ENCODE measurements at regions not wholly inside any gene's neighbourhood (a gene's known extent, or its start where the extent isn't known, plus 50 kb on each side); places are given as distances from the start of the nearest gene placed in this dataset.
"Not testable (repeated sequence)": the region's sequence is repeated elsewhere in the genome, so short reads cannot be mapped to it uniquely, and the experiment has no call there.

DNA sequence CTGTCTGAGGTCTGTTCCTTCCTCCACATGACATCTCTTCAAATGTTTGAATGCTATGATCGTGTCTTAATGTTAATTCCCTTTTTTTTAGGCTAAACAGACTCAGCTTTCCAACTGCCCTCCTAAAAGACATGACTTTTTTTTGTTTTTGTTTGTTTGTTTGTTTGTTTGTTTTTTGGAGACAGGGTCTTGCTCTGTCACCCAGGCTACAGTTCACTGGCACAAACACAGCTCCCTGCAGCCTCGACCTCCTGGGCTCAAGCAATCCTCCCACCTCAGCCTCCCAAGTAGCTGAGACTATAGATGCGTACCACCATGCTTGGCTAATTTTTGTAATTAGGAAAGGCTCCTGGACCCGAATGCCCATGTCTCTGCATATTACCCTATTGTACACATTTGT, 176.5 kb downstream of the ABCA8 start:
- DNase-seq: no peak

DNA sequence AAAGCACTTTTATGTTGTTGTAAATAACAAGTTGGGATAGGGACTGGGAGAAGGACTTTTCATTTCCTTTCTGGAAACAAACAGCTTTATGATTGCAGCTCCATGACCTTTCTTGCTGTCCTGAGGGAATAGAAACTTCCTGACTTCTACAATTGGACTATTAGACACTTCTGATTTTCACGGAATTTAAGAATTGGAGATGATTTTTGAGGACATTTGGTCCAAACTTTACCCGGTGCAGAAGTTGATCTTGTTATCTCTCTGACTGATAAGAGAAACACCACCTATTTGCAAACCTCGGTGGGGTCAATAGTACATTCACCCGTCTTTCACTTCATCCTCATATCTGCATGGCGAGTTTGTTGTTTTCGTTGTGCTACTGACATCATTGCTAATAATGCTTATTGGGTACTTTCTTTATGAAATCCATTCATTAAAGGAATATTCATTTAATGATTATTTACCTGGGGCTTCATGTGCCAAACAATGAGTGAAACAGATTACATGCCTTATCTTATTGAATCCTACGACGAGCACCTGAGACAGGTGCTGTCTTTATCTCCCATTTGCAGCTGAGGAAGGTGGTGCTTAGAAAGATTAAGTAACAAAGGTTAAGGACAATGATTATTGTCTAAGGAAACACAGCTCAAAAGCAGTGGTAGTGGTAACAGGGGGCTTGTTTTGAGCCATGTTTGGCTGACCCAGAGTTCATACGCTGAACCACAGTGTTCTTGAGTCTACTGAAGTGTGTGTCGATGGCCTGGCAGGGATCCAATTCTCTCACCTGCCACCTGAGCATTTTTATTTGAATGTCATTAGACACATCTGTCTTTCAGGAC, 176.9 kb upstream of the FAM20A start:
- peak; percentile 86 for DNase-seq

DNA sequence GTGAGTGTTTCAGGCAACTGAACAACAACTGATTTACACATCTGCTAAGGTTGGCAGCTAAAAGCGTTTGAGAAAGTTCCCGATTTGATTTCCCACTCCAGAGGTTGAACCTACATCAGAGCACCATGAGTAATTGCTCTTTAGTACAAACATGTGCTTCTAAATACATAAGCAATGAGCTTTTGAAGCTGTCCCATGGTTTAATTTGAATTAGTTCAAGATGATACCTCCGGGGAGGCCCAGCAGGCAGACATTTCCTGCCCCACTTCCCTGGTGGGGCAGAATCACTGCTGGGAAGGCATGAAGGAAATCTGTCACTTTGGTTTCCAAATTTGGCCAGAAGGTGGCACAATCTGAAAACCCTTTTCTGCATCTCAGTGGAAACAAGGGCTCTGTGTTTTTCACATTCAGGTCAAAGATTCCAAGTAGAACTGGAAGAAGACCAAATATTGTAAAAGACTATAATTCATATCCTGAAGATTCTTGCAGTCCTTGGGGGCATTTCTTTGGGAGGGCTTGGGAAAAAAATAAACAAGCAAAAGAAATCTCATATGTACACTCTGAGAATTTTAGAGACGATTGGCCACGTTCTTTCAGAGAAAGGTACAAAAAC, 176.2 kb upstream of the FAM20A start:
- DNase-seq: peak; percentile 58

DNA sequence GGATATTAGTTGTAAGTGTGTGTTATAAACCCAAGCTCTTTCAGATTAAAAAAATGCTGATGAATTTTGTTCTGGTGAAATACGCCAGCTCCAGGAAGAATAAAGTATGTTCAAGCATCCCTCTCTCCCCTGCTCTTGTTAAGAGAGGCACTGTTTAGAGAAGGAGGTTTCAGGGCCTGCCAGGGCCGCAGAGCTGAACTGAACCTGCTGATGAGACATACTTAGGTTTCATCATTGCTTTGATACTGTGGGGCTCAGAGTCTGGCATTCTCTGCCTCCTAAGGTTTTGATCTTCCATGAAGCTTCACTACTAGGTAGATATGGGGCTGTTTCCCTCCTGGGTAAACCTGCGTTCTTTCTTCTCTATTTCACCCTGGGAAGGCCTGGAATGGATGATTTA, 175.3 kb upstream of the FAM20A start:
- DNase-seq: no peak

DNA sequence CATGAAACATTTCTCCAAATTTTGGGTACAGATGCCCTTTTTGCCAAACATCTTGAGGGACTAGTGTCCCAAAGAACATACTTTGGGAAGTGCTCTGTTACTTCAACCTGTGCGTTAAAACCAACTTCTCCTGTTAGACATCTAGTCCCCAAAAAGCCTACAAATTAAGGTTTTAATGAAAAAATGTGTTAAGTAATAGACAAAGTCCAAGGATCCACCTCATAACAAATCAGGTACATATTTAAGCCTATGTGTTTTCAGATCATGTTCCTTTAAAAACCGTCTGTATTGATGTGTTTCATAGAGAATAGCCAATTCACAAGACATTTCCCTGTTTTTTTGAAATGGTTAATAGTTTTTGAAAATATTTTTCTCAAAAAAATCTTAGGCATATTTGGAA, 174.8 kb upstream of the FAM20A start:
- DNase-seq: no peak

DNA sequence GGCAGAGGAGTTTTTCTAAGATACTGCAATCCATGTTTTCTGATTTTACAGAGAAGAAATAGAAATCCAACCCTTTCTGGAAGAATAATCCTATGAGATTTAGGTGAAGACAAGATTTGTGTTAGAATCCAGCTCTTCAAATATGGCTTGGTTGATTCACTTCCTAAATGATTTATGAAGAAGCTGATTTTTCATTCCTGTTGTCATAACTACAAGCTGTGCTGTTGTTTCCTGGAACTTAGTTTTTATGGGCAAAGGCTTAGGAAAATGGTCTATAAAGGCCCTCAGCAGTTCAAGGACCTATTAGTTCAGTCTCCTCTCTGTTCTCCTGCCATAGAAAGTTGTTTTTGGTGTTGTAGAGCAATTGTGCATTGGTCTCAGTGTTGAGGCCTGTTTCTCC, 174.2 kb upstream of the FAM20A start:
- no peak for DNase-seq

DNA sequence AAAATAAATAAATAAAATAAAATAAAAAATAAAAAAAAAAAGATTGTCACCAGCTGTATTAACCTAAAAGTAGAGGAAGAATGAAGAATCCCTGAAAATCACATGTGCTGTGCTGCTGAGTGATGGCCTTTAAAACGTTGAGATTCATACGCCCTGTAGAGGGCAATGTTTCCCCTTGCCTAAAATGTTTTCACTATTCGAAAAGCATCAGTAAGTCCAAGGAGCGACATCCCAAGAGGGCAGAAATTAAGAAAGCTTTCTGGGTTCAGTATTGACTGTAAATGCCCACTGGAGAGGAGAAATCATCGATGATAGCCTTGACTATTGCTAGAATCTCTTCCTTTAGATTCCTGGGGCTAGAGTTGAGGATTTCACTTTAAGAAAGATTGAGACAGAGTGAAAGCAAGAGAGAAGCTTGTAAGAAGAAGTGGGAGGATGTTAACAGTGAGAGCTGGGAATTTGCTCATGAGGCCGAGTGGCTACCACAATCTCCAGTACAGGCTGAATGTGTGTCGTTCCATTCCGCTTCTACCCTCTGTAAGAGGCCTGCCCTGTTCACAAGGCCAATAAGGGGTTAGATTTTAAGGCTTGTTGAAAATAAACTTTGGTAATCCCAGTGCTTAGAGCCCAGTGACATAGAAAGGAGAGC, 170.8 kb upstream of the FAM20A start:
- DNase-seq: no peak

DNA sequence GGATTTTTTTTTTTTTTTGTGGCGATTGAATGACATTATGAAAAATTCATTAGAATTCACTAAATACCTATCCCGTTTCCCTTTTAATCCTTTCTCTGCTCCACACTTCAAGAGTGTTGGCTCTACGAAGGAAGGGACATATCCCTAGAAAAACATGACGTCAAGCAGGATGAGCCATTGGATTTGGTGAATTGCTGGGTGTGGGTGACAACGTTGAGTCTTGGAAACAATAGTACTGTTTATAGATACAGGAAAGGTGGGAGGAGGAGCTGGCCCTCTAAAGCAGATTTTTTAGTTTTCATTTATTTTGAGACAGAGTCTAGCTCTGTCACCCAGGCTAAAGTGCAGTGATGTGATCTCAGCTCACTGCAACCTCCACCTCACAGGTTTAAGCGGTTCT, 167.6 kb upstream of the FAM20A start:
- DNase-seq: no peak

DNA sequence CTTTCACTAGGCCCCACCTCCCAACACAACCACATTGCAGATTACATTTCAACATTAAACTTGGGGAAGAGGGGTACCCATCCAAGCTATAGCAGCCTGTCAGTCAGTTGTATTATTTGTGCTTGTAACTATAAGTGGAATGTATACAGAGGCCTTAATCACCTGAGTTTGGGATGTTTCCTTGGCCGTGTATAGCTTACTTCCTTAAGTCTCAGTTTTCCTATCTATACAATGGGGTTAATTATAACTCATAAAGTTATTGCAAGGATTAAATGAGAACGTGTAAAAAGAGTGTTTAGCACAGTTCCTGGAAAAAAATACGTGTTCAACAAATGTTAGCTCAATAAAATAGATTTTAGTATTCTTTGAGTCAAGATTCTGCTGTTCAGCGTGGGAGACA, 165.5 kb upstream of the FAM20A start:
- no peak for DNase-seq

DNA sequence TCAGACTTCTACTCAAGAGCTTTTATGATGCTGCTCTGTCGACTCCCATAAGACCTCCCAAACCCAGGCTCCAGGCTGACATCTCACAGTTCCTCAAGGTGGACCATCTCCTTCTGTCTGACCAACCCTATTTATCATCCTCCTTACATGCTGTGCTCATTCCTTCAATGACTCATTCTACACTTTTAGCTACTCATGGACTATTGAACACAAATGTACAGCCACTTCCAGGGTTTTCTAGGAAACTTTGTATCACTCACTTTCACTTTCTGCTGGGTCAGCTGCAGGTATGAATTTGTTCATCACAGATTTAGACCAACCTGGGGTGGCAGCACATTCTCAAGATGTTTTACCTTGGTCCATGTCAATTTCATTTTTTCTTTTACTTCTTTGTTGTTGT, 162.4 kb upstream of the FAM20A start:
- DNase-seq: no peak

DNA sequence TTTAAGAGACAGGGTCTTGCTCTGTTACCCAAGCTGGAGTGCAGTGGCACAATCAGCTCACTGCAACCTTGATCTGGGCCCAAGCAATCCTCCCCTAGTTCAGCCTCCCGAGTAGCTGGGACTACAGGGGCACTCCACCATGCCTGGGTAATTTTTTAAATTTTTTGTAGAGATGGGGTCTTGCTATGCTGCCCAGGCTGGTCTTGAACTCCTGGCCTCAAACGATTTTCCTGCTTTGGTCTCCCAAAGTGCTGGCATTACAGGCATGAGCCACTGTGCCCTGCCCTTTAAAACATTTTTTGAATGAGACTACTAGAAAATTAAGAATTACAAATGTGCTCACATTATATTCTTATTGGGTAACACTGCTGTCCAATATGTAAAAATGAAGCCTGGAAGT, 161.7 kb upstream of the FAM20A start:
- DNase-seq: no peak

DNA sequence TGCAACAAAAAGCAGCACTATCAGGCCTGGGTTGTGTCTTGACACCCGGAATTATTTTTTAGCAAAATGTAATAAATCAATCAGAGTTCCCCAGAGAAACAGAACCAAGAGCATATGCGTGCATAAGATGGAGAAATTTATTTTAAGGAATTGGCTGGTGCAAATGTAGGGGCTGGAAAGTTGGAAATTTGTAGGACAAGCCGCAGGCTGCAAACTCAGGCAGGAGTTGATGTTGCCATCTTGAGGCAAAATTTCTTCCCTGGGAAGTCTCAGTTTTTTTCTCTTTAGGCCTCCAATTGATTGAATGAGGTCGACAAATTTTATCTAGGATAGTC, 158.9 kb upstream of the FAM20A start:
- no peak for DNase-seq

DNA sequence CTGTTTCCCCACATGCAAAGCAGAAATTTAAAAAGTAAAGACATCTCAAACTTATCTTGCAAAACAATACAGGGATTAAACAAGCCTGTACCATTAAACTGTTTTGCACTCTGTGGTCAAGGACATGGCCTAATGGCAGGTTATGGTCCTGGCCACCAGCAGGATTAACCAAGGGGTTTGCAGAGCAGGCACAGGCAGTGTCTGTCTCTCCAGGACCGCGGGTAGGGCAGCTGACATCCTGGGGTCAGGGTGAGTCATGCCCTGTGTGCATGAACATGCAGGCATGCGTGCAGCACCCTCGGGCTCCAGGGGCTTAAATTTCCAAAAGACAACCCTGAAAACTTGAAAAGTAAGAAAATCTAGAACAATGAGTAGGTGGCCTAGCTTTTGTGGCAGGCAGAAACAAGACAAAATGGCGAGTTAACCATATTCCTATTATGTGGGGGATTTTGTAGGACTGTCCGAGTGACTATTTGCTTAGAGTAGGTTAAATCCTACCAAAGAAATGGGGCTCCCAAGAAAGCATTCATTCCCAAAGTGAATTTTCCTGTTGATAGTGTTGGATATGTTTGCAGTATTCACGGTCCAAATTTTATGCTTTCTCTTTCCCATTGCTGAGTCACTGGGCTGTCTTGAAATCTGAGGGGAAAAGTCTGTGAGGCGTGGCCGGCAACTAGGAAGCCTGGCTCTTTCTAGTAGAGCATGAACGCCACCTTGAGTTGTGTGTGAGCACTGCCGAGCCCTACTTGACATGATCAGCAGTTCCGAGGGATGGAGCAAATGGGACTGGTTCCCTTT, 158.4 kb upstream of the FAM20A start:
- peak; percentile 78 for DNase-seq

DNA sequence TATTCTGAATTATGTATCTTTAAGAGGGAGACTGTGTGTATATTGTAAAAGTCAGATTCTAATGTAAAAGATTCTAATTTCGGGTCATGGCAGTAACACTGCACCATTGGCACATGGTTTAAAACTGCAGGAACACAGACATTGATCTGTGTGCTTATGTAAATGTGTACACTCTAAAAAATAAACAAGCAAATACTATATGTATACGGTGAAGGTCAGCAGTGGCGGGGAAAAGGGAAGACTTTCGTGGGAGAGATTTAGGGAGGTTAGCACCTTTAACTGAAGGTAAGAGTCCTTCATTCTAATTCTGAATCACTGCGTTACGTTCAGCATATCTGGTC, 157.8 kb upstream of the FAM20A start:
- DNase-seq: no peak

DNA sequence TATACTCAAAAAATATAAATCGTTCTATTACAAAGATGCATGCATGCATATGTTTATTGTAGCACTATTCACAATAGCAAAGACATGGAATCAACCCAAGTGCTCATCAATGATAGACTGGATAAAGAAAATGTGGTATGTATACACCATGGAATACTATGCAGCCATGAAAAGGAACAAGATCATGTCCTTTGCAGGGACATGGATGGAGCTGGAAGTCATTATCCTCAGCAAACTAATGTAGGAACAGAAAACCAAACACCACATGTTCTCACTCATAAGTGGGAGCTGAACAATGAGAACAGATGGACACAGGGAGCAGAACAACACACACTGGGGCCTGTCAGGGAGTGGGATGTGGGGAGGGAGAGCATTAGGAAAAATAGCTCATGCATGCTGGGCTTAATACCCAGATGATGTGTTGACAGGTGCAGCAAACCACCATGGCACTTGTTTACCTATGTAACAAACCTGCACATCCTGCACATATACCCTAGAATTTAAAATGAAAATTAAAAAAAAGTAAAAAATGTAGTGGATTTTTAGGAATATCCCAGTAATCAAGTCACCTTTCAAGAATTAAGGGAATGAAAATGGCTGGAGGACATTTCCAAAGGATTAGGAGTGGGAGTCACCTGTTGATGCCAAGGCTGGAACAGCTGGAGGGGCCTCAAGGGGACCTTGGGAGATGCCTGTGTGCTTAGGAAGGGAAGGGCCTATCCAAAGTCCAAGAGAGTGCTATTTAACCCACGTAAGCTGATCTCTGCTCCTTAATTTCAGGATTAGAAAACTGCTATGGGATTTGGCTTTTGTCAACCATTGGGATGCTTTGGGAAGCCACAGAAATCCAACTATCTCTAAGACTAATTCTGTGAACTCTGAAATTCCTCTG, 156.9 kb upstream of the FAM20A start:
- DNase-seq: not testable (repeated sequence)

DNA sequence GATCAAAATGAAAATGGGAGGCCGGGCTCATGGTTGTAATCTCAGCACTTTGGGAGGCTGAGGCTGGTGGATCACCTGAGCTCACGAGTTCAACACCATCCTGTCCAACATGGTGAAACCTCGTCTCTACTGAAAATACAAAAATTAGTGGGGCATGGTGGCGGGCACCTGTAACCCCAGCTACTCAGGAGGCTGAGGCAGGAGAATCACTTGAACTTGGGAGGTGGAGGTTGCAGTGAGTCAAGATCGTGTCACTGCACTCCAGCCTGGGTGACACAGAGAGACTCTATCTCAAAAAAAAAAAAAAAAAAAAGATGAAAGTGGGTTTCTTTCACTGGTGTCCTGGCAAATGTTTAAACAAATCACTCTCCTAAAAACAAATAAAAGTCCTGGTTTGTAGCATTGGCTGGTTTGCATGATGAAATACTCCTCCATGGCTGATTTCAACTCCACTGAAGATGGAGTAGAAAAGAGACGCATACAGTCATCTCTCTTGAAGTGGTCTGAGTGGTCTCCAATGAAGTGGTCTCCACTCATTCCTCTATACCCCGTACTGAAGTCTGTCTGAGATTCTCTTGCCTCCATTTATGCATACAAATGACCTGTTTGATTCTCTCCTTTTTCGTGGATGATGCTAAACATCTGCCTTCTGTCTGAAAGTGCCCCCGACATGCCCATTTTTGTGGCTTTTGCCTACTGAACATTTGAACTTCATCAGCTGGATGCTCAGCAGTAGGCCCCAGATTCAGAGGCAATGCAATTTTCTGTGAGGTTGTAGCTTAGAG, 153.0 kb upstream of the FAM20A start:
- no peak for DNase-seq

DNA sequence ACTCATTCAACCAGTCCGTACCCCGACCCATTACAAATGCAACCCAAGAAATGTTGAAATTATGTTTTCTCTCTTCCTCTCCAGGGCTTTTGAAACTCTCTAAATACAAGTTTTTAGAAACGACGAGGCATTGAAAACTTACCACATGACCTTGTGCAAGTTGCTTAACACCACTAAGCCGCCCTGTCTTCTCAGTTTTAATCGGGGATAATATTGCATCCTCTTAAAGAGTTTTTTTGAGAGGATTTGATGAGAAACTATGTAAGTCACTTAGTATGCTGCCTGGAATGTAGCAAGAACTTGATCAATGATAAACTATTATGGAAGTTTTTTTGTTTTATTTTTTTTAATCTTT, 149.0 kb upstream of the FAM20A start:
- no peak for DNase-seq

DNA sequence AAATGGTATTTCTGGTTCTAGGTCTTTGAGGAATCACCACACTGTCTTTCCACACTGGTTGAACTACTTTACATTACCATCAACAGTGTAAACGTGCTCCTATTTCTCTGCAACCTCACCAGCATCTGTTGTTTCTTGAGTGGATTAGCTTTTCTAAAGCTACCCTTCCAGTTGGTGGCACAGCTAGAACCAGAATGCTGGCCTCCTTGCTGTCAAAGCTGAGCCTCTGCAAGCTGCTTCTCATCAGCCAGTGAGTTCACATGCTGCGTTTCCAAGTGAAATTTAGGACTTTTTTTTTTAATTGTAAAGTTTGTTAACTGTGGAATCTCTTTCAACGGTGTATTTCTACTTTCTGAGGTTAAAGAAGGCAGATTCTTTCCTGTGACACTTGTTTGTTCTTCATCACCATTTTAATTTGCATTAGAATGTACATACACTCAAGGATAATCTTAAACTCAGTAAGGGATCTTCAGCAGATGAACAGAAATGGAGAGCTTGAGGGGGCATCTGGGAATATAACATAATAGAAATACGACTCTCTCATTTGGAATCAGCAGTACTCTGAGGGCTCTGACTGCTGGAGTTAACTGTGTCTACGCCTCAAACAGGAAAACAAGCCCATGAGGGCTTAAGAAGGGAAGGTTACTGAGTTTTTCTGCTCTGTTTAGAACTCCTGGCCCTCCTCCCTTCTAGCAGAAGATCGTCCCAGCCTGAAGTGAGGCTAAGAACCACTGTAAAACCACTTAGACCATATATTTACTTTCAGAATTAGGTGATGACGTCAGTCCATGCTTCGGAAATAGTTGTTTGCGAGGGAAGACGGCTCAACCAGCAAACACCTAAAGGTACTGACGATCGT, 148.4 kb upstream of the FAM20A start:
- DNase-seq: no peak

DNA sequence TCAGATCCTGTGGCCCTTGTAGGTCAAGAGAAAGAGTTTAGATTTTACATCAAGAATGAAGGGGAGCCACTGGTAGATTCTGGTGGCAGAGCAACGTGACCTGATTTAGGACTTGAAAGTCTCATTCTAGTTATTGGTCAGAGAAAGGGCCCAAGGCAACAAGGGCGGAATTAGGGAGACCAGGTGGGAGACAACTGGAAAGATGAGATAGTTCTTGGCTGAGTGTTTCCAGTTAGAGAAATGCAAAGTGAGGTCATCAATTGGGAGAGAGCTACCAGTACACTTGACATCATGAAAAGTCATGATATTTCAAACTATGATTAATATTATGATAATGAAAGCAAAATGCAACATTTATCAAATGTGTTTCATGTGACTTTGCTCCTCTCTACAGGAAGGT, 147.2 kb upstream of the FAM20A start:
- DNase-seq: no peak

DNA sequence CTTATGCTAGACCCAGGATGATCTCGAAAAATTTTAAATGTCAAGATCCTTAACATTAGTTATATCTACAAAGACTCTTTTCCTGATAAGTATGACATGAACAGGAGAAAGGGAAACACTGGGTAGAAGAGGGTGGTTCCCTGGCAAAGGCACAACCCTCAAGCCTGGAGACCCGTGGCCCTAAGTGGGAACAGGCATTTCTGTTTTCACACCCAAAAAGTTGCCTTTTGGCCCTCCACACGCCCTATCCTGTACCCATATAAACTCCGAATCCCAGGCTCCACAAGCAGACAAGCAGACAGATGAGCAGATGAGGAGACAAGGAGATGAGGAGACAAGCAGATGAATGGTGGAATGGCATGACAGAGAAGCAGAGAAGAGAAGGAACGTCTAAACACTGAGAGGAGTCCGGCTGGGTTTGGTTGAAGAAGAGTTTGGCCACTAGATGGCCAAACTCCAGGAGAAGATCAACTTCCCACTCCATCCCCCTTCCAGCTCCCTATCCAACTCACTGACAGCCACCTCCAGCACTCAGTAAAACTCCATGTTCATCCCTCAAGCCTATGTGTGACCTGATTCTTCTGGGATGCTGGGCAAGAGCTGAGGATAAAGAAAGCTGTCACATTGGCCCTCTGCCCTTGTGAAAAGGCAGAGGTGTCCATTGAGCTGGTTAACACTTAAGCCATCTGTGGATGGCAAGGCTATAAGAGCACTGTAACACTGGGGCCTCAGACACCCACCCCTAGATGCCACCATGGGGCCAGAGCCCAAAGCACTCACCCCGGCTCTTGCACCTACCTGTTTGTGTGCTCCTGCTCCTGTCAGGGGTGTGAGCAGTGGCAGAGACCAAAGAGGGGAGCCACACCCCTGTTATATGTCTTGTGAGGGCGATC, 139.6 kb upstream of the FAM20A start:
- DNase-seq: no peak

Data from DMS153 (cell line).